K562 (cell line): ENCODE measurements at regions not wholly inside any gene's neighbourhood (a gene's known extent, or its start where the extent isn't known, plus 50 kb on each side); places are given as distances from the start of the nearest gene placed in this dataset.

Experiments
- ATAC-seq: fragments of 200-7000 bp; cut with Tn5 transposase; 3 replicates; pipeline ENCODE4 v1.9.1; 2020; ENCODE audit warnings: moderate library complexity
- BruUV-seq: library from RNA; stranded (reverse); fragments of 400-500 nt; replicated peaks from 2 replicates; lab custom pipeline; 2021; lab: Mats Ljungman, UMichigan
- CTCF ChIA-PET: fragments of 300-600 bp; formaldehyde crosslinking; extraction: SDS; loops from one replicate; lab custom pipeline; 2021; ENCODE audit warnings: low intra/inter-chr PET ratio; lab: Yijun Ruan, JAX
- POLR2A ChIA-PET: fragments of 300-600, 350-650 bp; sonication (Branson Sonifier 250); formaldehyde crosslinking; extraction: SDS; loops from one replicate; lab custom pipeline; 2021; ENCODE audit warnings: antibody characterized with exemption, inconsistent platforms; lab: Yijun Ruan, JAX
- DNase-seq, 4 experiments: peaks; one replicate each; pipeline versions ENCODE4 v3.0.0 to v3.0.0-alpha.2; 2011 to 2018; ENCODE audit warnings: low spot score in 3 of 4, mixed read lengths in 3 of 4; ENCODE audit errors: extremely low read depth in 1 of 4
- FAIRE-seq: peaks from 2 replicates; lab custom pipeline; 2011; peaks lifted over from hg19 to GRCh38; lab: Jason Lieb, UNC
- H2AFZ ChIP-seq: 2 replicates; pipeline ENCODE4 v1.6.0; 2011; ENCODE audit warnings: low read depth, low read length, control low read depth, inconsistent platforms
- H3K27ac ChIP-seq: fragments of 200-600 bp; 3 replicates; pipeline ENCODE4 v1.8.0; 2011; ENCODE audit warnings: low read depth, mild to moderate bottlenecking, control low read depth, inconsistent platforms, low read length, moderate library complexity, mixed read lengths; ENCODE audit errors: extremely low read depth
- H3K27me3 ChIP-seq, 2 experiments: fragments of 300-600 bp in 1 of 2; 2 replicates in 1 of 2; 3 replicates in 1 of 2; pipeline versions ENCODE4 v1.6.0 to v1.8.0; 2011; ENCODE audit warnings: inconsistent platforms in 2 of 2, low read length in 2 of 2, mild to moderate bottlenecking in 1 of 2, mixed read lengths in 1 of 2, moderate library complexity in 1 of 2; ENCODE audit not compliant: control insufficient read depth in 2 of 2, insufficient read depth in 2 of 2
- H3K36me3 ChIP-seq: fragments of 300-600 bp; 3 replicates; pipeline ENCODE4 v1.8.0; 2011; ENCODE audit warnings: mild to moderate bottlenecking, low read length, inconsistent platforms; ENCODE audit not compliant: control insufficient read depth, insufficient read depth
- H3K4me1 ChIP-seq, 2 experiments: fragments of 200-600 bp in 1 of 2; replicated peaks in 1 of 2; 2 replicates in 1 of 2; 3 replicates in 1 of 2; pipeline versions ENCODE4 v1.5.1 to v1.8.0; 2011; ENCODE audit warnings: inconsistent platforms in 2 of 2, low read length in 2 of 2, mild to moderate bottlenecking in 1 of 2, mixed read lengths in 1 of 2, moderate library complexity in 1 of 2; ENCODE audit not compliant: control insufficient read depth in 2 of 2, insufficient read depth in 2 of 2
- H3K4me2 ChIP-seq: 2 replicates; pipeline ENCODE4 v1.6.1; 2011; ENCODE audit warnings: low read length, control low read depth, inconsistent platforms, mixed read lengths; ENCODE audit not compliant: insufficient read depth
- H3K4me3 ChIP-seq: fragments of 200-600 bp; sonication (generic), shearing (Covaris generic); 2 replicates; pipeline ENCODE4 v1.5.1; 2016; ENCODE audit warnings: control low read depth, inconsistent platforms
- H3K79me2 ChIP-seq: fragments of 200-600 bp; 3 replicates; pipeline ENCODE4 v1.8.0; 2011; ENCODE audit warnings: low read length, inconsistent platforms; ENCODE audit not compliant: control insufficient read depth, insufficient read depth
- H3K9ac ChIP-seq, 2 experiments: 2 replicates each; pipeline versions ENCODE4 v1.6.0 to v1.6.1; 2011; ENCODE audit warnings: low read depth in 2 of 2, low read length in 2 of 2, control low read depth in 1 of 2, inconsistent platforms in 1 of 2, mild to moderate bottlenecking in 1 of 2, mixed read lengths in 1 of 2; ENCODE audit not compliant: insufficient read depth in 1 of 2
- H3K9me1 ChIP-seq: one replicate; pipeline ENCODE4 v1.6.0; 2011; ENCODE audit warnings: inconsistent platforms, mild to moderate bottlenecking, low read length, moderate library complexity; ENCODE audit not compliant: control insufficient read depth, insufficient read depth
- H3K9me3 ChIP-seq: replicated peaks from 2 replicates; pipeline ENCODE4 v1.5.1; 2011; ENCODE audit warnings: low read depth, low read length, inconsistent platforms; ENCODE audit not compliant: control insufficient read depth, insufficient read depth
- H4K20me1 ChIP-seq: replicated peaks from 2 replicates; pipeline ENCODE4 v1.6.1; 2011; ENCODE audit warnings: low read length, inconsistent platforms, mixed read lengths; ENCODE audit not compliant: control insufficient read depth, insufficient read depth
- ETS2 ChIP-seq: IDR thresholded peaks from 2 replicates; pipeline ENCODE4 v1.6.1; 2016; ENCODE audit warnings: borderline replicate concordance, missing genetic modification characterization, mild to moderate bottlenecking, moderate library complexity, missing compliant biosample characterization; ENCODE audit not compliant: poor library complexity, severe bottlenecking
- PTTG1 ChIP-seq: fragments of 450-650 bp; IDR thresholded peaks from 2 replicates; pipeline ENCODE4 v1.6.1; 2016; ENCODE audit warnings: low read depth, mild to moderate bottlenecking, missing genetic modification characterization, missing compliant biosample characterization
- SPI1 ChIP-seq: IDR thresholded peaks from 2 replicates; pipeline ENCODE4 v1.6.1; 2011; ENCODE audit warnings: low read depth, low read length, control low read depth, borderline replicate concordance
- ZNF121 ChIP-seq: sonication (generic); formaldehyde crosslinking; conservative IDR thresholded peaks from 2 replicates; pipeline ENCODE4 v1.8.0; 2022; ENCODE audit warnings: missing genetic modification reagents
- WGBS: fragments of 100-300 bp; shearing (Covaris generic); methylation state at CpG from one replicate; pipeline ENCODE4 v1.1.6; 2016; ENCODE audit warnings: low coverage, mixed read lengths; ENCODE audit not compliant: insufficient coverage; ENCODE audit errors: missing lambda C conversion rate; 5-methylcytosine and 5-hydroxymethylcytosine counted together
- in situ Hi-C: fragments of 300-500 bp; cut with MboI; formaldehyde crosslinking; loops from 4 replicates; pipeline ENCODE4 v1.15.0; 2018; ENCODE audit warnings: inconsistent platforms, mixed read lengths
- intact Hi-C: fragments of 100-400 bp; cut with micrococcal nuclease; formaldehyde crosslinking; loops from 2 replicates; pipeline ENCODE4 v1.14.2; 2022
- TF ChIP-seq, protein P1 (sequence below), 2 experiments: IDR thresholded peaks; 2 replicates each; pipeline ENCODE4 v1.6.1; 2011; ENCODE audit warnings: borderline replicate concordance in 1 of 2, control low read depth in 1 of 2, low read depth in 1 of 2, low read length in 1 of 2, mild to moderate bottlenecking in 1 of 2, mixed read lengths in 1 of 2, moderate library complexity in 1 of 2; ENCODE audit not compliant: insufficient read depth in 1 of 2, insufficient read length in 1 of 2, poor library complexity in 1 of 2, severe bottlenecking in 1 of 2; ENCODE audit errors: extremely low read depth in 1 of 2

DNA sequence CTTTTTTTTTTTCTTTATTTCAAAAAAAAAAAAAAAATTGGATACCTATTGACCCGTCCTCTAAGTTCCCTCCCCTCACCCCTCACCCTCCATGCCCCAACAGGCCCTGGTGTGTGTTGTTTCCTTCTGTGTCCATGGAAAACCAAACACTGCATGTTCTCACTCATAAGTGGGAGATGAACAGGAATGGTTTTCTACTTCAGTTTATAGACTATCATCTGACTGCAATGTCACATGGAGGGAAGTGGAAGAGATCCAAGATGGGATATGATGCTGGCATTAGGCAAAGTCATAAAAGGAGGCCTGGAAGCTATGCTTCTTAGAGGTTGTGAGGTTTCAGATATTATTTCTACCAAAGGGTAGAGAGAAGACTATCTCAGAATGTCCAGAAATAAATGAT is 237.5 kb downstream of the MAFB start:
- no TSS peak for BruUV-seq
- intact Hi-C loops (no loop called here), in situ Hi-C loops (no loop called here)
- ATAC-seq = no peak
- ChIA-PET CTCF (no interaction called here), POLR2A (no interaction called here)
- no peak for FAIRE-seq
- Histone ChIP-seq H3K4me1 (no peaks in the 10 kb centered on the region), H3K9me1 (no peaks in the 10 kb centered on the region), H3K27ac (no peak overlapping the region), H3K4me2 (no peak overlapping the region), H2AFZ (no peak overlapping the region), H3K79me2 (no peaks in the 10 kb centered on the region), H3K9me3 (no peaks in the 10 kb centered on the region), H4K20me1 (no peaks in the 10 kb centered on the region), H3K27me3 (peaks cover 0 to 2% of the 10 kb centered on the region in 2 experiments; a peak in 1 of 5 replicates), H3K9ac (no peak overlapping the region), H3K36me3 (no peaks in the 10 kb centered on the region), H3K4me3 (no peak overlapping the region)
- no peak for TF ChIP-seq ZNF121 (CRISPR knock-in tag)
- TF ChIP-seq, protein P1, sequence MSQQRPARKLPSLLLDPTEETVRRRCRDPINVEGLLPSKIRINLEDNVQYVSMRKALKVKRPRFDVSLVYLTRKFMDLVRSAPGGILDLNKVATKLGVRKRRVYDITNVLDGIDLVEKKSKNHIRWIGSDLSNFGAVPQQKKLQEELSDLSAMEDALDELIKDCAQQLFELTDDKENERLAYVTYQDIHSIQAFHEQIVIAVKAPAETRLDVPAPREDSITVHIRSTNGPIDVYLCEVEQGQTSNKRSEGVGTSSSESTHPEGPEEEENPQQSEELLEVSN (IDR thresholded peaks at IDR 0.05; ENCODE audit: borderline replicate concordance in 1 of 2, extremely low read depth in 1 of 2, insufficient read depth in 1 of 2, insufficient read length in 1 of 2, low read depth in 1 of 2, low read length in 1 of 2, poor library complexity in 1 of 2, severe bottlenecking in 1 of 2) = no peak
- no peak for TF ChIP-seq ETS2
- TF ChIP-seq PTTG1 (tag) = no peak
- no peak for TF ChIP-seq SPI1
- WGBS = 0% methylated on average over 1 of the region's 1 CpG
- DNase-seq = no peak
